Pancreas (tissue), 10 donors: ENCODE measurements at regions not wholly inside any gene's neighbourhood (a gene's known extent, or its start where the extent isn't known, plus 50 kb on each side); places are given as distances from the start of the nearest gene placed in this dataset.
"Not testable (repeated sequence)": the region's sequence is repeated elsewhere in the genome, so short reads cannot be mapped to it uniquely, and the experiment has no call there.

Experiments used
- ATAC-seq, 4 donors: fragments of 200-7000 bp; cut with Tn5 transposase; one replicate each; pipeline versions ENCODE4 v1.8.0 to v1.9.1; 2020; ENCODE audit warnings: mild to moderate bottlenecking in 4 of 4, moderate library complexity in 4 of 4
- DNase-seq, 6 donors: peaks; one replicate each; pipeline ENCODE4 v3.0.0-alpha.2; 2020
- FAIRE-seq: peaks from 2 replicates; lab custom pipeline; 2012; peaks lifted over from hg19 to GRCh38; lab: Jason Lieb, UNC
- H3K27ac ChIP-seq, 4 donors: fragments of 200-600 bp; sonication (generic); 1 replicate in 3 of 4; 2 replicates in 1 of 4; pipeline versions ENCODE4 v1.5.0 to v1.8.0; 2020
- H3K27me3 ChIP-seq, 4 donors: fragments of 200-600 bp; one replicate each; pipeline ENCODE4 v1.8.0; 2021
- H3K36me3 ChIP-seq, 3 donors: fragments of 200-600 bp; sonication (generic) in 1 of 3; one replicate each; pipeline versions ENCODE4 v1.5.0 to v1.8.0; 2020 to 2021
- H3K4me1 ChIP-seq, 3 donors: fragments of 200-600 bp; one replicate each; pipeline ENCODE4 v1.8.0; 2021
- H3K4me3 ChIP-seq, 4 donors: fragments of 200-600 bp; sonication (generic) in 2 of 4; one replicate each; pipeline versions ENCODE4 v1.5.0 to v1.8.0; 2020 to 2021
- H3K9me3 ChIP-seq, 4 donors: fragments of 200-600 bp; one replicate each; pipeline ENCODE4 v1.8.0; 2021
- WGBS, 2 donors: extraction: QIAGEN DNeasy Blood & Tissue Kit; methylation state at CpG; one replicate each; pipeline ENCODE4 v1.1.7; 2013; 5-methylcytosine and 5-hydroxymethylcytosine counted together
- intact Hi-C, 3 donors: fragments of 100-400 bp; cut with DNase I; formaldehyde crosslinking; loops; one replicate each; pipeline versions ENCODE4 v1.11.1 to v1.14.2; 2022
- TF ChIP-seq, protein P1 (sequence below), 4 donors: fragments of 200-600 bp; sonication (generic) in 3 of 4; IDR thresholded peaks; one replicate each; pipeline versions ENCODE4 v1.5.0 to v1.8.0; 2021; ENCODE audit warnings: antibody characterized with exemption in 4 of 4
- donor health status: healthy with polysubstance abuse.
- donor health status: DM: no; HTN: no; CAD: no; lungs with moderate emphysema.
- donor health status: DM: no; HTN: no; CAD: no.
- donor health status: control.
- donor health status: control.
- donor health status: Bipolar disorder and iron deficiency.
- donor health status: DM: yes; HTN: yes; CAD: no.
- donor health status: DM: no; HTN: no; CAD: no.
- donor health status: DM: no; HTN: no; CAD: no.
- donor health status: DM: yes; HTN: yes; CAD: no.

DNA sequence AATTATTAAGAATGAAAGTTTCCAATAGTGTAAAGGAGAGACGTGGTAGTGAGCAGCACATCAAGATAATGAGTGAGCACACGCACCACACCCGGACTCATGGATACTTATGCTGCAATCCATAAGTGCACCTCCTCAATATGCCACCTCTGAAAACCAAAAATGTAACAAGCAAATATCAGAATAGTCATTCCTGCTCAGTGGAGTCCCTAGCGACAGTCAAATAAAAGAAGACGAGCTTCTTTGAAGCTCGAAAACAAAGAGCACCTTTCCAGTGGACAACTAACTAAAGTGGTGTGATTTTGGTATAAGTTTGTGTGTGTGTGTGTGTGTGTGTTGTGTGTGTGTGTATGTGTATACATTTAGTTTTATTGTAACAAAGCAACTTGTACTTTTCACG, 241.3 kb downstream of the DEPDC1B start:
- H3K9me3 ChIP-seq: no peaks in the 10 kb centered on the region
- no peak for DNase-seq
- H3K27ac ChIP-seq: no peak overlapping the region
- WGBS, 2 donors: 60 to 63% methylated on average over 7 of the region's 7 CpGs
- H3K4me1 ChIP-seq: no peaks in the 10 kb centered on the region
- no peak for FAIRE-seq
- H3K27me3 ChIP-seq: no peaks in the 10 kb centered on the region
- intact Hi-C loops: no loop called here
- TF ChIP-seq, protein P1, sequence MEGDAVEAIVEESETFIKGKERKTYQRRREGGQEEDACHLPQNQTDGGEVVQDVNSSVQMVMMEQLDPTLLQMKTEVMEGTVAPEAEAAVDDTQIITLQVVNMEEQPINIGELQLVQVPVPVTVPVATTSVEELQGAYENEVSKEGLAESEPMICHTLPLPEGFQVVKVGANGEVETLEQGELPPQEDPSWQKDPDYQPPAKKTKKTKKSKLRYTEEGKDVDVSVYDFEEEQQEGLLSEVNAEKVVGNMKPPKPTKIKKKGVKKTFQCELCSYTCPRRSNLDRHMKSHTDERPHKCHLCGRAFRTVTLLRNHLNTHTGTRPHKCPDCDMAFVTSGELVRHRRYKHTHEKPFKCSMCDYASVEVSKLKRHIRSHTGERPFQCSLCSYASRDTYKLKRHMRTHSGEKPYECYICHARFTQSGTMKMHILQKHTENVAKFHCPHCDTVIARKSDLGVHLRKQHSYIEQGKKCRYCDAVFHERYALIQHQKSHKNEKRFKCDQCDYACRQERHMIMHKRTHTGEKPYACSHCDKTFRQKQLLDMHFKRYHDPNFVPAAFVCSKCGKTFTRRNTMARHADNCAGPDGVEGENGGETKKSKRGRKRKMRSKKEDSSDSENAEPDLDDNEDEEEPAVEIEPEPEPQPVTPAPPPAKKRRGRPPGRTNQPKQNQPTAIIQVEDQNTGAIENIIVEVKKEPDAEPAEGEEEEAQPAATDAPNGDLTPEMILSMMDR (IDR thresholded peaks at IDR 0.05): no peak
- H3K4me3 ChIP-seq: no peak overlapping the region
- no peaks in the 10 kb centered on the region for H3K36me3 ChIP-seq
- ATAC-seq: no peak

DNA sequence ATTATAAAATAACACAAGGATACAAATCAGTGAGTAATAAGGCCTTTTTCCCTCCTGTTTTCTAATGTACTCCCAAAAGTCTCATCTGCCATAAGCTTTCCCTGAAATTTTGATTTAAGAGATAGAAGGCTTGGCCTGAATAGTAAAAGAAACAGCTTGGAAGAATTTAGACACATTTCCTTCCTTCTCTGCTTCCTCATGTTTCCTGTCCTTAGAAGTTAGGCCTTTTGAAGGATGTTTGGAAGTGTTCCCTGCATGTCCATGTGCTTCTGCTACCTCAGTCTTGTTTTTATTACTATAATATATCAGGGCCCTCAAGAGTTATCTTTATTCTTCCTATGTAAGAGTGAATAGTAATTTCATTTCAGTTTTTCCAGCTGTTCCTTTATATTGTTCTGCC, 242.7 kb downstream of the DEPDC1B start:
- H3K4me1 ChIP-seq: no peaks in the 10 kb centered on the region
- H3K27ac ChIP-seq: no peak overlapping the region
- no peaks in the 10 kb centered on the region for H3K9me3 ChIP-seq
- no peak for ATAC-seq
- DNase-seq: no peak
- H3K27me3 ChIP-seq: no peaks in the 10 kb centered on the region
- TF ChIP-seq, protein P1 (IDR thresholded peaks at IDR 0.05): no peak
- no peak overlapping the region for H3K4me3 ChIP-seq
- FAIRE-seq: no peak
- H3K36me3 ChIP-seq: no peaks in the 10 kb centered on the region
- intact Hi-C loops: no loop called here

DNA sequence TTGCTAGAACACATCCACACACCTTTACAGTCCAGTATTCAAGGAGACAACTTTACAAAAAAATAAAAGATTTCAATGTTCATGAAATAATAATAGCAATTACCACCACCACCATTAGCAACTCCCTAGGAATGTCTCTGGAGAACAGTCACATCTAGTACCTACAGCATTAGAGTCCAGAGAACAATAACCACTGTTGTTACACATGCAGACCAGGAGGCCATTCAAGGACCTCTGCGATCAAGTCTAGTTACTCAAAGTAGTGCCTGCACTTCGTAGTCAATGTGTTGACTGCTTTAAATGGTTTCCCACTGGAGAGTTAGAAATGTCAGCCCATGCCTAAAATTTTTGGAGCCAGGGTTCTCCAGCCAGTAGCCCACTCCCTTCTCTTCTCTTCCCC, 244.4 kb downstream of the DEPDC1B start:
- ATAC-seq (no peak), FAIRE-seq (no peak), DNase-seq (no peak)
- Histone ChIP-seq H3K4me3 (no peak overlapping the region), H3K4me1 (no peaks in the 10 kb centered on the region), H3K36me3 (no peaks in the 10 kb centered on the region), H3K27me3 (no peaks in the 10 kb centered on the region), H3K27ac (no peak overlapping the region), H3K9me3 (no peaks in the 10 kb centered on the region)
- WGBS, 2 donors: 78 to 80% methylated on average over 2 of the region's 2 CpGs
- intact Hi-C loops: no loop called here
- TF ChIP-seq, protein P1 (IDR thresholded peaks at IDR 0.05): no peak

DNA sequence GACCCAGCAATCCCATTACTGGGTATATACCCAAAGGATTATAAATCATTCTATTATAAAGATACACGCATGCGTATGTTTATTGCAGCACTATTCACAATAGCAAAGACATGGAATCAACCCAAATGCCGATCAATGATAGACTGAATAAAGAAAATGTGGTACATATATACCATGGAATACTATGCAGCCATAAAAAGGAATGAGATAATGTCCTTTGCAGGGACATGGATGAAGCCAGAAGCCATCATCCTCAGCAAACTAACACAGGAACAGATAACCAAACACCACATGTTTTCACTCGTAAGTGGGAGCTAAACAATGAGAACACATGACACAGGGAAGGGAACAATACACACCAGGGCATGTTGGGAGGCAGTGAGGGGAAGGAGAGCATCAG, 245.7 kb downstream of the DEPDC1B start:
- WGBS, 2 donors: 91 to 93% methylated on average over 4 of the region's 4 CpGs
- ATAC-seq, H3K4me3 ChIP-seq, H3K36me3 ChIP-seq, H3K27ac ChIP-seq, H3K9me3 ChIP-seq, intact Hi-C loops, H3K27me3 ChIP-seq, FAIRE-seq, DNase-seq, H3K4me1 ChIP-seq: not testable (repeated sequence)

DNA sequence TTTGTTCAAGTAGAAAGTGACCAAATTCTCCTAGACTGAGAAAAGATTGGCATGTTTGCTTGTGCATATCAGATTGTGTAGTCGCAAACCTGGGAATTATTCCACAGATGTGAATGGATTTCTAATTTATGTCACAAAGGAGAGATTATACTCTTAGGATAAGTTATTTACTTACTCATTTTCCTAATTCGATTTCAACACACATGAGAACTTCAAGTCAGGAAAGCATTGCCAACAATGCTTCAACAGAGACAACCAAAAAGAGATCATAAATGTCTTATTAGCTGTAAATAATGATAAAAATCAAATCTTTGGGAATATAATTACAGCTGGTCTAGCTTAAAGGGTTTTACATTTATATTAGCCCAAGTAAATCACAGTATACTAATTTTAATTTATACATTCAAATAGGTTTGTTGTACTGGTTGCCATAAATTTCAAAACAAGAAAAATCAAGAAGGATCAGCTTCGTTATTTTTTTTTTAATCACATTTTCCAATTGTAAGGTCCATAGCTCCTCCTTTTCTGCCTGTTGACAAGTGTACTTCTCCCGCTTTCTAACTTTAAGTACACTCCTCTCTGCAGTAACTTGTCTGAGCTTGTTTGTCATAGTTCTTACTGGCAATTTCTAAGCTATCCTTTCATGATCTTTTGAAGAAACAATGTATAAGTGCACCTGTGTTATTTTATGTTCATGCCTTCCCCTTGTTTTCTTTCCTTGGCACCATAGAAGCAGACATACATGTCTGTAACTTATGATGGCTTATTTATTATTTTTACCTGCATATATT, 246.6 kb downstream of the DEPDC1B start:
- 40 to 46% methylated on average over 4 of the region's 4 CpGs for WGBS, 2 donors
- H3K36me3 ChIP-seq: no peaks in the 10 kb centered on the region
- H3K9me3 ChIP-seq: no peaks in the 10 kb centered on the region
- H3K4me3 ChIP-seq: no peak overlapping the region
- no peaks in the 10 kb centered on the region for H3K4me1 ChIP-seq
- no peak overlapping the region for H3K27ac ChIP-seq
- no peaks in the 10 kb centered on the region for H3K27me3 ChIP-seq
- DNase-seq (no peak), ATAC-seq (no peak), FAIRE-seq (no peak)
- TF ChIP-seq, protein P1 (IDR thresholded peaks at IDR 0.05): no peak
- intact Hi-C loops: no loop called here
